HG02642 (cell line): ENCODE measurements at regions not wholly inside any gene's neighbourhood (a gene's known extent, or its start where the extent isn't known, plus 50 kb on each side); places are given as distances from the start of the nearest gene placed in this dataset.

Experiments used
- ATAC-seq: cut with Tn5 transposase; IDR thresholded peaks from one replicate; pipeline ENCODE4 v1.9.1; 2021; ENCODE audit warnings: mild to moderate bottlenecking; ENCODE audit not compliant: unreplicated experiment, poor library complexity

- ATAC-seq, result no peak
These were observed 307.6 kb upstream of the ZNF521 start for GRCh38 chr18:25659541-25659940.

GRCh38 chr18:25658476-25658875 is 306.5 kb upstream of the ZNF521 start:
- no peak for ATAC-seq

GRCh38 chr18:25651553-25651952 is 299.6 kb upstream of the ZNF521 start:
- no peak for ATAC-seq

- no peak for ATAC-seq
These were observed 298.4 kb upstream of the ZNF521 start for GRCh38 chr18:25650201-25650941.

GRCh38 chr18:25648716-25649260 is 296.8 kb upstream of the ZNF521 start:
- no peak for ATAC-seq

GRCh38 chr18:25647404-25647803 is 295.4 kb upstream of the ZNF521 start:
- ATAC-seq, result no peak

GRCh38 chr18:25646971-25647370 is 295.0 kb upstream of the ZNF521 start:
- ATAC-seq, result no peak

- ATAC-seq, result no peak
These were observed 287.6 kb upstream of the ZNF521 start for GRCh38 chr18:25639596-25639995.

- no peak for ATAC-seq
These were observed 281.6 kb upstream of the ZNF521 start for GRCh38 chr18:25633563-25633962.

- no peak for ATAC-seq
These were observed 278.7 kb upstream of the ZNF521 start for GRCh38 chr18:25630682-25631081.

- ATAC-seq, result no peak
These were observed 269.7 kb upstream of the ZNF521 start for GRCh38 chr18:25621682-25622081.

GRCh38 chr18:25621144-25621543 is 269.2 kb upstream of the ZNF521 start:
- ATAC-seq, result no peak

GRCh38 chr18:25614168-25614567 is 262.2 kb upstream of the ZNF521 start:
- no peak for ATAC-seq

GRCh38 chr18:25612466-25612865 is 260.5 kb upstream of the ZNF521 start:
- ATAC-seq, result no peak

GRCh38 chr18:25608091-25608490 is 256.1 kb upstream of the ZNF521 start:
- no peak for ATAC-seq

- no peak for ATAC-seq
These were observed 253.1 kb upstream of the ZNF521 start for GRCh38 chr18:25604894-25605597.

GRCh38 chr18:25604196-25604893 is 252.4 kb upstream of the ZNF521 start:
- ATAC-seq, result no peak

GRCh38 chr18:25599443-25599842 is 247.5 kb upstream of the ZNF521 start:
- ATAC-seq, result no peak

- ATAC-seq, result no peak
These were observed 245.5 kb upstream of the ZNF521 start for GRCh38 chr18:25597476-25597875.

- no peak for ATAC-seq
These were observed 243.5 kb upstream of the ZNF521 start for GRCh38 chr18:25595274-25596060.
